ENCODE measurements at regions not wholly inside any gene's neighbourhood (a gene's known extent, or its start where the extent isn't known, plus 50 kb on each side); places are given as distances from the start of the nearest gene placed in this dataset.

GRCh38 chr20:51934301-51935002 is 132.1 kb upstream of the SALL4 start:
- POLR2A ChIA-PET, result no interaction called here
- H3K27me3 ChIP-seq (ENCODE audit: control insufficient read depth, insufficient read depth, low read length), result no peaks in the 10 kb centered on the region
- intact Hi-C loops (cut with micrococcal nuclease; ENCODE audit: unreplicated experiment), result no loop called here
- H3K4me1 ChIP-seq (ENCODE audit: control insufficient read depth, insufficient read depth, low read length), result peaks cover 23% of the 10 kb centered on the region
- BruUV-seq (replicated peaks), result no TSS peak
- DNase-seq (ENCODE audit: low read depth, low spot score) (no peak), ATAC-seq (peak; percentile 70)
- in situ Hi-C loops (cut with HindIII; ENCODE audit: low pct_unique_long_range_greater_than_20kb, low sequenced_read_pairs), result no loop called here
- TF ChIP-seq POLR2AphosphoS5 (IDR thresholded peaks at IDR 0.05; ENCODE audit: low read depth, low read length), result no peak
- no peak for TF ChIP-seq CTCF (IDR thresholded peaks at IDR 0.05)
- TF ChIP-seq TCF7L2 (IDR thresholded peaks at IDR 0.05; ENCODE audit: low read depth, low read length), result peak; percentile 92
- peak overlapping the region; percentile 70 for H3K27ac ChIP-seq (ENCODE audit: low read length)
- H3K9me3 ChIP-seq (ENCODE audit: control insufficient read depth, insufficient read depth, low read depth, low read length), result no peaks in the 10 kb centered on the region
- CTCF ChIA-PET, result interaction anchor here (0.5 kb wide), 2 partner anchors 33 to 128 kb away, joined by 3 to 8 read pairs; no protein-coding TSS in a partner anchor
- no peak overlapping the region for H3K4me3 ChIP-seq (ENCODE audit: low read depth in 2 of 2, low read length in 2 of 2)
- no peaks in the 10 kb centered on the region for H3K36me3 ChIP-seq (ENCODE audit: control insufficient read depth, insufficient read depth, low read length)

DNA sequence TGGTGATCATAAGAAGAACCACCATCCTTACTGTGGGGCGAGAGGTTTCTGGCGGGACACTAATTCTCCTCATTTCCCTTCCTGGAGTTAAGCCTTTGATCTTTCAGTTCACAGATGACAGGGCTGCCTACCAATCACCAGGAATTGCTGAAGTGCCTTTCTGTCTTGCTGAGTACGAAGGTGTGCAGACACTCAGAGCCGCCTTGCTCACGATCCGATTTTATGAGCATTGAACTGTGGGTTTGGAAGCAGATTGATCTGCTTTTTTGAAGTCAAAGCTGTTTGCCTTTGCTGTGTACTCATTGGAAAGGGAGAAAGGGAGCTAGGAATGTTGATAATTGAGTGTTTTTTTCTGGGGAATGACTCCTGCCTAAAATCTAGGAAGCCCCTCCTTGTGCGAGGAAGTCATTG is 129.1 kb upstream of the SALL4 start:
- H3K27ac ChIP-seq (ENCODE audit: low read length), result peak overlapping the region; percentile 62; the same call in 1 of the 2 replicates
- intact Hi-C loops (cut with micrococcal nuclease; ENCODE audit: unreplicated experiment), result no loop called here

More for the DNA sequence above, 129.1 kb upstream of the SALL4 start:
- DNase-seq (ENCODE audit: low read depth, low spot score) (no peak), ATAC-seq (no peak)
- TF ChIP-seq CTCF (IDR thresholded peaks at IDR 0.05) (no peak), REST (IDR thresholded peaks at IDR 0.05; ENCODE audit: insufficient read depth in 1 of 2, low read depth in 2 of 2, low read length in 1 of 2) (no peak), SIN3A (IDR thresholded peaks at IDR 0.05; ENCODE audit: borderline replicate concordance, insufficient read depth, low read depth, low read length) (no peak), TCF7L2 (IDR thresholded peaks at IDR 0.05; ENCODE audit: low read depth, low read length) (peak; percentile 87), POLR2AphosphoS5 (IDR thresholded peaks at IDR 0.05; ENCODE audit: low read depth, low read length) (no peak)
- Histone ChIP-seq H3K4me3 (ENCODE audit: low read depth in 2 of 2, low read length in 2 of 2) (no peak overlapping the region), H3K36me3 (ENCODE audit: control insufficient read depth, insufficient read depth, low read length) (no peaks in the 10 kb centered on the region), H3K27me3 (ENCODE audit: control insufficient read depth, insufficient read depth, low read length) (no peaks in the 10 kb centered on the region), H3K4me1 (ENCODE audit: control insufficient read depth, insufficient read depth, low read length) (peaks cover 19% of the 10 kb centered on the region), H3K9me3 (ENCODE audit: control insufficient read depth, insufficient read depth, low read depth, low read length) (no peaks in the 10 kb centered on the region)
- POLR2A ChIA-PET, result interaction anchor here (1.0 kb wide), 1 partner anchor 14 kb away, joined by 10 read pairs; no protein-coding TSS in a partner anchor
- BruUV-seq (replicated peaks), result no TSS peak
- CTCF ChIA-PET, result no interaction called here
- in situ Hi-C loops (cut with HindIII; ENCODE audit: low pct_unique_long_range_greater_than_20kb, low sequenced_read_pairs), result no loop called here
